HG03521 (cell line): ENCODE measurements at regions not wholly inside any gene's neighbourhood (a gene's known extent, or its start where the extent isn't known, plus 50 kb on each side); places are given as distances from the start of the nearest gene placed in this dataset.

Source experiments
- ATAC-seq: cut with Tn5 transposase; IDR thresholded peaks from one replicate; pipeline ENCODE4 v1.9.1; 2021; ENCODE audit warnings: mild to moderate bottlenecking, moderate library complexity; ENCODE audit not compliant: unreplicated experiment

GRCh38 chr11:37699644-37700043 lies 1101.6 kb upstream of the RAG2 start:
- ATAC-seq = no peak

- ATAC-seq = no peak
Observed at GRCh38 chr11:37695283-37695682, 1097.2 kb upstream of the RAG2 start.

GRCh38 chr11:37689951-37690350 lies 1091.9 kb upstream of the RAG2 start:
- no peak for ATAC-seq

- no peak for ATAC-seq
Observed at GRCh38 chr11:37688456-37688855, 1090.4 kb upstream of the RAG2 start.

GRCh38 chr11:37687130-37687529 lies 1089.1 kb upstream of the RAG2 start:
- ATAC-seq = no peak

- ATAC-seq = no peak
Observed at GRCh38 chr11:37671321-37671720, 1073.3 kb upstream of the RAG2 start.

GRCh38 chr11:37666960-37667359 lies 1068.9 kb upstream of the RAG2 start:
- no peak for ATAC-seq

- no peak for ATAC-seq
Observed at GRCh38 chr11:37657645-37658044, 1059.6 kb upstream of the RAG2 start.

- ATAC-seq = no peak
Observed at GRCh38 chr11:37647767-37648166, 1049.7 kb upstream of the RAG2 start.

GRCh38 chr11:37643968-37644367 lies 1045.9 kb upstream of the RAG2 start:
- ATAC-seq = no peak

- no peak for ATAC-seq
Observed at GRCh38 chr11:37642296-37642695, 1044.3 kb upstream of the RAG2 start.

- ATAC-seq = no peak
Observed at GRCh38 chr11:37632748-37633147, 1034.7 kb upstream of the RAG2 start.

GRCh38 chr11:37630866-37631265 lies 1032.8 kb upstream of the RAG2 start:
- no peak for ATAC-seq

- ATAC-seq = no peak
Observed at GRCh38 chr11:37623778-37624177, 1025.7 kb upstream of the RAG2 start.

GRCh38 chr11:37621662-37622061 lies 1023.6 kb upstream of the RAG2 start:
- ATAC-seq = no peak

- ATAC-seq = no peak
Observed at GRCh38 chr11:37616291-37616690, 1018.3 kb upstream of the RAG2 start.

GRCh38 chr11:37613031-37613430 lies 1015.0 kb upstream of the RAG2 start:
- no peak for ATAC-seq

GRCh38 chr11:37612146-37612545 lies 1014.1 kb upstream of the RAG2 start:
- no peak for ATAC-seq

- ATAC-seq = no peak
Observed at GRCh38 chr11:37605229-37605628, 1007.2 kb upstream of the RAG2 start.

GRCh38 chr11:37598381-37598780 lies 1000.3 kb upstream of the RAG2 start:
- ATAC-seq = no peak

GRCh38 chr11:37597776-37598175 lies 999.7 kb upstream of the RAG2 start:
- ATAC-seq = no peak

- ATAC-seq = no peak
Observed at GRCh38 chr11:37595845-37596244, 997.8 kb upstream of the RAG2 start.

GRCh38 chr11:37574361-37574760 lies 976.3 kb upstream of the RAG2 start:
- ATAC-seq = no peak
